GM21360 (cell line): ENCODE measurements at regions not wholly inside any gene's neighbourhood (a gene's known extent, or its start where the extent isn't known, plus 50 kb on each side); places are given as distances from the start of the nearest gene placed in this dataset.
A peak's percentile ranks its signal among the peaks of the same experiment; 100 is the strongest.
"Not testable (repeated sequence)": the region's sequence is repeated elsewhere in the genome, so short reads cannot be mapped to it uniquely, and the experiment has no call there.

Experiments
- ATAC-seq: cut with Tn5 transposase; IDR thresholded peaks from one replicate; pipeline ENCODE4 v1.9.1; 2021; ENCODE audit warnings: mild to moderate bottlenecking, moderate library complexity; ENCODE audit not compliant: unreplicated experiment

- no peak for ATAC-seq
These were observed 88.2 kb downstream of the KLHL28 start for GRCh38 chr14:44873536-44873935.

GRCh38 chr14:44866770-44867169, 95.0 kb downstream of the KLHL28 start:
- no peak for ATAC-seq

- ATAC-seq = no peak
These were observed 95.4 kb downstream of the KLHL28 start for GRCh38 chr14:44866322-44866721.

- no peak for ATAC-seq
These were observed 98.5 kb downstream of the KLHL28 start for GRCh38 chr14:44863271-44863670.

GRCh38 chr14:44854114-44854513, 107.6 kb downstream of the KLHL28 start:
- no peak for ATAC-seq

- ATAC-seq = no peak
These were observed 114.0 kb downstream of the KLHL28 start for GRCh38 chr14:44847526-44848309.

GRCh38 chr14:44846232-44846824, 115.4 kb downstream of the KLHL28 start:
- peak; percentile 87 for ATAC-seq

- not testable (repeated sequence) for ATAC-seq
These were observed 125.8 kb downstream of the KLHL28 start for GRCh38 chr14:44835928-44836327.

- ATAC-seq = no peak
These were observed 128.2 kb downstream of the KLHL28 start for GRCh38 chr14:44833376-44834060.

GRCh38 chr14:44830371-44830770, 131.4 kb downstream of the KLHL28 start:
- ATAC-seq = no peak

- no peak for ATAC-seq
These were observed 132.7 kb downstream of the KLHL28 start for GRCh38 chr14:44829021-44829420.

GRCh38 chr14:44828023-44828422, 133.7 kb downstream of the KLHL28 start:
- no peak for ATAC-seq

- no peak for ATAC-seq
These were observed 141.3 kb downstream of the KLHL28 start for GRCh38 chr14:44820230-44820964.

- ATAC-seq = no peak
These were observed 147.6 kb downstream of the KLHL28 start for GRCh38 chr14:44814196-44814595.

GRCh38 chr14:44812672-44813071, 149.1 kb downstream of the KLHL28 start:
- no peak for ATAC-seq

- ATAC-seq = no peak
These were observed 157.4 kb downstream of the KLHL28 start for GRCh38 chr14:44804391-44804790.

- ATAC-seq = peak; percentile 88
These were observed 158.4 kb downstream of the KLHL28 start for GRCh38 chr14:44803239-44803905.

GRCh38 chr14:44798386-44799242, 163.1 kb downstream of the KLHL28 start:
- no peak for ATAC-seq

- ATAC-seq = no peak
These were observed 166.0 kb downstream of the KLHL28 start for GRCh38 chr14:44795725-44796124.

- no peak for ATAC-seq
These were observed 170.0 kb downstream of the KLHL28 start for GRCh38 chr14:44791730-44792129.
